HCT116 (cell line): ENCODE measurements at regions not wholly inside any gene's neighbourhood (a gene's known extent, or its start where the extent isn't known, plus 50 kb on each side); places are given as distances from the start of the nearest gene placed in this dataset.

Experiments
- ATAC-seq: fragments of 200-7000 bp; cut with Tn5 transposase; 2 replicates; pipeline ENCODE4 v1.9.1; 2020; ENCODE audit warnings: mild to moderate bottlenecking, moderate library complexity
- BruUV-seq: library from RNA; stranded (reverse); fragments of 400-500 nt; replicated peaks from 2 replicates; lab custom pipeline; 2021; lab: Mats Ljungman, UMichigan
- CTCF ChIA-PET: fragments of 300-600 bp; sonication (Branson Sonifier 250); formaldehyde crosslinking; loops from one replicate; lab custom pipeline; 2021; ENCODE audit warnings: antibody characterized with exemption; lab: Charles Lee
- POLR2A ChIA-PET: fragments of 300-600, 350-600 bp; sonication (Branson Sonifier 250); formaldehyde crosslinking; loops from one replicate; lab custom pipeline; 2021; ENCODE audit warnings: antibody characterized with exemption; lab: Charles Lee
- RAD21 ChIA-PET, 2 experiments: fragments of 300-600 bp; sonication (Branson Sonifier 250); formaldehyde crosslinking; loops; one replicate each; lab custom pipeline; 2023; ENCODE audit warnings: low total read pairs in 2 of 2; ENCODE audit not compliant: uncharacterized antibody in 2 of 2, unreplicated experiment in 2 of 2, low non-redundant PET in 1 of 2; lab: Charles Lee
- DNase-seq: peaks from one replicate; pipeline ENCODE4 v3.0.0-alpha.2; 2010; ENCODE audit warnings: low read depth, low spot score
- H2AFZ ChIP-seq: fragments of 200-600 bp; shearing (Covaris generic), sonication (generic); 2 replicates; pipeline ENCODE4 v1.6.1; 2017; ENCODE audit warnings: low read depth, mixed run types, mixed read lengths, antibody characterized with exemption, low read length; ENCODE audit not compliant: poor library complexity, severe bottlenecking
- H3K27ac ChIP-seq: 2 replicates; pipeline ENCODE4 v1.5.1; 2012; ENCODE audit warnings: low read depth, low read length
- H3K27me3 ChIP-seq: fragments of 200-600 bp; sonication (generic); 2 replicates; pipeline ENCODE4 v1.6.1; 2016; ENCODE audit warnings: mixed run types, low read length, mixed read lengths; ENCODE audit not compliant: insufficient read depth
- H3K36me3 ChIP-seq, 2 experiments: fragments of 200-500 bp in 1 of 2; fragments of 200-600 bp in 1 of 2; sonication (Bioruptor generic) in 1 of 2; sonication (generic) in 1 of 2; 2 replicates each; pipeline versions ENCODE4 v1.5.1 to v1.6.1; 2014 to 2016; ENCODE audit warnings: low read length in 2 of 2, inconsistent platforms in 1 of 2, mixed read lengths in 1 of 2, mixed run types in 1 of 2; ENCODE audit not compliant: insufficient read depth in 2 of 2, control insufficient read depth in 1 of 2
- H3K4me1 ChIP-seq, 2 experiments: fragments of 200-600 bp in 1 of 2; sonication (generic) in 1 of 2; 2 replicates each; pipeline versions ENCODE4 v1.5.1 to v1.6.1; 2012 to 2017; ENCODE audit warnings: low read length in 2 of 2, inconsistent platforms in 1 of 2, mild to moderate bottlenecking in 1 of 2, mixed read lengths in 1 of 2, mixed run types in 1 of 2, moderate library complexity in 1 of 2; ENCODE audit not compliant: insufficient read depth in 2 of 2, control insufficient read depth in 1 of 2
- H3K4me2 ChIP-seq: fragments of 200-600 bp; sonication (generic); 2 replicates; pipeline ENCODE4 v1.6.1; 2017; ENCODE audit warnings: mixed run types, low read length, mixed read lengths
- H3K4me3 ChIP-seq, 2 experiments: fragments of 200-600 bp in 1 of 2; sonication (generic) in 1 of 2; replicated peaks in 1 of 2; 2 replicates each; pipeline ENCODE4 v1.5.1; 2011 to 2016; ENCODE audit warnings: low read length in 2 of 2, control low read depth in 1 of 2, low read depth in 1 of 2, mild to moderate bottlenecking in 1 of 2, mixed read lengths in 1 of 2, mixed run types in 1 of 2
- H3K79me2 ChIP-seq: fragments of 200-600 bp; sonication (generic); 2 replicates; pipeline ENCODE4 v1.6.1; 2017; ENCODE audit warnings: mild to moderate bottlenecking, mixed run types, low read length, moderate library complexity, mixed read lengths; ENCODE audit not compliant: insufficient read depth
- H3K9ac ChIP-seq: fragments of 200-600 bp; sonication (generic); 2 replicates; pipeline ENCODE4 v1.6.1; 2016; ENCODE audit warnings: low read length, mixed read lengths
- H3K9me2 ChIP-seq: fragments of 200-600 bp; sonication (generic), shearing (Covaris generic); 2 replicates; pipeline ENCODE4 v1.6.1; 2017; ENCODE audit warnings: mixed run types, mild to moderate bottlenecking, moderate library complexity; ENCODE audit not compliant: insufficient read depth
- H3K9me3 ChIP-seq, 2 experiments: fragments of 200-500 bp in 1 of 2; fragments of 200-600 bp in 1 of 2; sonication (Bioruptor generic) in 1 of 2; sonication (generic) in 1 of 2; 2 replicates each; pipeline ENCODE4 v1.6.1; 2014 to 2017; ENCODE audit warnings: low read length in 2 of 2, mixed read lengths in 2 of 2, inconsistent platforms in 1 of 2, low read depth in 1 of 2, mild to moderate bottlenecking in 1 of 2, mixed run types in 1 of 2, moderate library complexity in 1 of 2; ENCODE audit not compliant: control insufficient read depth in 1 of 2, insufficient read depth in 1 of 2
- H4K20me1 ChIP-seq: fragments of 200-600 bp; sonication (generic), shearing (Covaris generic); 2 replicates; pipeline ENCODE4 v1.6.1; 2017; ENCODE audit warnings: mixed run types, mild to moderate bottlenecking, moderate library complexity; ENCODE audit not compliant: insufficient read depth
- ATF3 ChIP-seq: IDR thresholded peaks from 2 replicates; pipeline ENCODE4 v1.6.1; 2012
- CEBPB ChIP-seq: IDR thresholded peaks from 2 replicates; pipeline ENCODE4 v1.6.1; 2012; ENCODE audit warnings: low read depth
- ELF1 ChIP-seq: IDR thresholded peaks from 2 replicates; pipeline ENCODE4 v1.6.1; 2012; ENCODE audit warnings: low read depth, borderline replicate concordance
- EZH2 ChIP-seq: fragments of 200-600 bp; sonication (generic); IDR thresholded peaks from 2 replicates; pipeline ENCODE4 v1.6.1; 2017; ENCODE audit warnings: antibody characterized with exemption, mixed run types
- EZH2phosphoT487 ChIP-seq: fragments of 200-600 bp; IDR thresholded peaks from 2 replicates; pipeline ENCODE4 v1.6.1; 2018; ENCODE audit warnings: antibody characterized with exemption, borderline replicate concordance
- FOSL1 ChIP-seq: IDR thresholded peaks from 2 replicates; pipeline ENCODE4 v1.6.1; 2012; ENCODE audit warnings: low read depth
- RAD21 ChIP-seq: IDR thresholded peaks from 2 replicates; pipeline ENCODE4 v1.6.1; 2012; ENCODE audit warnings: low read depth, mild to moderate bottlenecking
- REST ChIP-seq: IDR thresholded peaks from 2 replicates; pipeline ENCODE4 v1.6.1; 2012; ENCODE audit warnings: low read depth
- SRF ChIP-seq: IDR thresholded peaks from 2 replicates; pipeline ENCODE4 v1.6.1; 2012; ENCODE audit warnings: low read depth
- ZNF274 ChIP-seq: fragments of 200-500 bp; sonication (Bioruptor generic); IDR thresholded peaks from 2 replicates; pipeline ENCODE4 v1.6.1; 2014; ENCODE audit warnings: mild to moderate bottlenecking, low read depth, low read length, inconsistent platforms
- intact Hi-C: fragments of 100-400 bp; cut with micrococcal nuclease; formaldehyde crosslinking; loops from 2 replicates; pipeline ENCODE4 v1.10.0; 2022
- TF ChIP-seq, protein P1 (sequence below): IDR thresholded peaks from 2 replicates; pipeline ENCODE4 v1.6.1; 2012

DNA sequence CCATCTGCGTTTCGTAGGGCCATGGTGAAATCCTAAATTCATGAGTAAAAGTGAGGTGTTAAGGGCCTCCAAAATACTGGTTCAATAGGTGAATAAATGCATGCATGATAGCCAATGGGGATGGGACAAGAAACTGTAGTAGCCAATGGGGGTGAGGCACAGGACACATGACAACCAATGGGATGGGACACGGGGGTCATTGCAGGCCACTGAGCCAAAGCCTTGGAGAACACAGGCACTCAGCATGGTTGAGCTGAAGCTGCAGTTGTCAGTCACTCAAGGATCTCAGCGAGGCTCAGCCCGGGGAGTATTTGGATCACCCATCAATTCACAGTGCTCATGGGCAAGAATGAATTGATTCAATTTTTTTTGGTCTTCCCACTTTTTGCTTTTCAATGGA lies 156.5 kb downstream of the ACTR3 start:
- H3K4me1 ChIP-seq, result no peaks in the 10 kb centered on the region
- DNase-seq, result no peak
- intact Hi-C loops, result no loop called here
- no peak overlapping the region for H3K4me2 ChIP-seq
- ChIA-PET CTCF (no interaction called here), RAD21 (no interaction called here), POLR2A (no interaction called here)
- no peak overlapping the region for H3K4me3 ChIP-seq
- no peaks in the 10 kb centered on the region for H3K79me2 ChIP-seq
- H3K9me2 ChIP-seq, result no peaks in the 10 kb centered on the region
- no peaks in the 10 kb centered on the region for H3K9me3 ChIP-seq
- H3K27me3 ChIP-seq, result no peaks in the 10 kb centered on the region
- TF ChIP-seq REST (no peak), ELF1 (no peak), RAD21 (no peak)
- no peak for ATAC-seq
- no peak overlapping the region for H3K9ac ChIP-seq
- H2AFZ ChIP-seq, result no peak overlapping the region
- no peaks in the 10 kb centered on the region for H4K20me1 ChIP-seq
- no peak overlapping the region for H3K27ac ChIP-seq
- no peaks in the 10 kb centered on the region for H3K36me3 ChIP-seq
- no TSS peak for BruUV-seq

- Histone ChIP-seq H2AFZ (no peak overlapping the region), H3K79me2 (no peaks in the 10 kb centered on the region), H4K20me1 (no peaks in the 10 kb centered on the region), H3K9me3 (no peaks in the 10 kb centered on the region), H3K27ac (no peak overlapping the region), H3K9ac (no peak overlapping the region), H3K4me2 (no peak overlapping the region), H3K4me3 (no peak overlapping the region), H3K9me2 (no peaks in the 10 kb centered on the region), H3K27me3 (no peaks in the 10 kb centered on the region), H3K36me3 (no peaks in the 10 kb centered on the region), H3K4me1 (no peaks in the 10 kb centered on the region)
- ATAC-seq (no peak), DNase-seq (no peak)
- POLR2A ChIA-PET, result no interaction called here
- CTCF ChIA-PET, result no interaction called here
- BruUV-seq, result no TSS peak
- intact Hi-C loops, result no loop called here
- RAD21 ChIA-PET, result no interaction called here
- TF ChIP-seq ELF1 (no peak), REST (no peak), ATF3 (no peak), SRF (no peak), CEBPB (no peak), EZH2phosphoT487 (no peak), ZNF274 (no peak), EZH2 (no peak), FOSL1 (no peak)
- TF ChIP-seq, protein P1, sequence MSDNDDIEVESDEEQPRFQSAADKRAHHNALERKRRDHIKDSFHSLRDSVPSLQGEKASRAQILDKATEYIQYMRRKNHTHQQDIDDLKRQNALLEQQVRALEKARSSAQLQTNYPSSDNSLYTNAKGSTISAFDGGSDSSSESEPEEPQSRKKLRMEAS, result no peak
These were observed 157.1 kb downstream of the ACTR3 start for GRCh38 chr2:114046866-114047435.
